Thyroid gland (tissue), 4 donors: ENCODE measurements at regions not wholly inside any gene's neighbourhood (a gene's known extent, or its start where the extent isn't known, plus 50 kb on each side); places are given as distances from the start of the nearest gene placed in this dataset.

ENCODE experiments used
- CTCF ChIP-seq, 6 experiments: fragments of 200-600 bp in 3 of 6; fragments of 450-650 bp in 3 of 6; sonication (generic) in 3 of 6; IDR thresholded peaks; one replicate each; pipeline ENCODE4 v1.5.1; 2016 to 2019; ENCODE audit warnings: antibody characterized with exemption in 6 of 6, mild to moderate bottlenecking in 2 of 6, inconsistent platforms in 1 of 6, moderate library complexity in 1 of 6
- POLR2A ChIP-seq, 2 donors: fragments of 450-650 bp; IDR thresholded peaks; one replicate each; pipeline ENCODE4 v1.6.1; 2017; ENCODE audit warnings: antibody characterized with exemption in 2 of 2, mild to moderate bottlenecking in 2 of 2, moderate library complexity in 1 of 2

- TF ChIP-seq POLR2A (IDR thresholded peaks at IDR 0.05) = no peak
- TF ChIP-seq CTCF (IDR thresholded peaks at IDR 0.05) = no peak
Observed at GRCh38 chr10:20662742-20663141, 234.4 kb downstream of the NEBL start.
